HG03342 (cell line): ENCODE measurements at regions not wholly inside any gene's neighbourhood (a gene's known extent, or its start where the extent isn't known, plus 50 kb on each side); places are given as distances from the start of the nearest gene placed in this dataset.

Experiments
- ATAC-seq: cut with Tn5 transposase; IDR thresholded peaks from one replicate; pipeline ENCODE4 v1.9.1; 2021; ENCODE audit warnings: mild to moderate bottlenecking, moderate library complexity; ENCODE audit not compliant: unreplicated experiment

- no peak for ATAC-seq
Observed at GRCh38 chr21:31503467-31503866, 156.0 kb upstream of the SOD1 start.

DNA sequence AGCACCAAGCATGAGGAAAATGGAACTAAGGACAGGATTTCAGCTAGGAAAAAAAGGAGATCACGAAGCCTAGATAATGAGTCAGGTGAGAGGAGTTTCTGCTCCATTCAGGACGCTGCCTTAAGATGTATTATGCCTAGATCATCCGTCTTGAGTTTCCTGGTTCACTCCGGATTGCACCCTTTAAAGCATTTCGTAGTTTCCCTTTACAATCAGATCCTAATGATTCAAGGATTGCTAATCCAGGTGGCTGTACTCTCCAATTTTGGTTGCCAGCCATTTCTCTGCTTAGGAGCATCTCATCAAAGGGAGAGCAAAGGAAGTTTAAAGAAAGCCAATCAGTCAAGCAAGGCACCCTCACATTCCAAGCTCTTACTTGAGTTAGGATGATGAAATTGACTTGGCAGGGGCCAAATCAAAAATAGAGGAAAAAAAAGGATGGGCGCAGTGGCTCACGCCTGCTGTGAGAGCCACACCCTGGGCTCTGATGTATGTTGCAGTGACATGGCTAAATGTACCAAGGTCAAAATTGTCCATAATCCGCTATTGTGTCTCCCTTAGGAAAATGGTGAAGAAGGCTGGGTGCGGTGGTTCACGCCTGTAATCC is 156.9 kb upstream of the SOD1 start:
- ATAC-seq = no peak

DNA sequence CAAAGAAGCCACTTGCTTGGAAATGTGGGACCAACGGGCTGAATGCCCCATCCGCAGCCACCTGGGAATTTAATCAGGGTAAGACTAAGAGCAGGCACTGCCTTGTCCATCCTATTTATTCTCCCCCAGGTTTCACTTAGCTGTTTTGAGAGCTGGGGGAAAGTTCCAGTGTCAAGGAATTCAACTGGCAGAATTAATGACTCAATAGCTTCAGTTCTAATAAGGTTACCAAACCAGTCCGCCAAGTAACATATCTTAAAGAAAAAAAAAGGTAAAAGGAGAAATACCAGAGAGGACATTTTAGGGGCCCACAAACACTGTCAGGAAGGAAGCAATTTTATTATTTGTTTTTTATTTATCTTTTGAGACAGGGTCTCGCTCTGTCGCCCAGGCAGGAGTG is 157.6 kb upstream of the SOD1 start:
- ATAC-seq = no peak

DNA sequence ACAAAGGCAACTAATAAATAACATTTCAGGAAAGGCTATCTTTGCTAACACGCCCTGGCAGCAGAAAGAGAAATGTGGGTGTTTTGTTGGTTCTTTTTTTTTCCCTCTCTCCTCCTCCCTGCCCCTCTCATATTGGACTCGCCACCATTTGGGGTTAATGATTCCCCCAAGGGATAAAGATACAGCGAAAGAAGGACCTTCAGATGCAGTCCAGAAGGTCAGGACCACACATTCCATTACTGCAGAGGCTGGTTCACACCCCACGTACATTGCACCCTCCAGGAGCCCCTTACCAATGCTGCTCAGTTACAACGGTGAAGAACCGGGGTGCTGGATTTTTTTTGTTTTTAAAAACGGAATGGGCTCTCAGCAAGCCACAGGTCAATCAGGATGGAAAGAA is 156.9 kb upstream of the TIAM1 start:
- no peak for ATAC-seq

GRCh38 chr21:31500071-31500470 is 156.0 kb upstream of the TIAM1 start:
- no peak for ATAC-seq

DNA sequence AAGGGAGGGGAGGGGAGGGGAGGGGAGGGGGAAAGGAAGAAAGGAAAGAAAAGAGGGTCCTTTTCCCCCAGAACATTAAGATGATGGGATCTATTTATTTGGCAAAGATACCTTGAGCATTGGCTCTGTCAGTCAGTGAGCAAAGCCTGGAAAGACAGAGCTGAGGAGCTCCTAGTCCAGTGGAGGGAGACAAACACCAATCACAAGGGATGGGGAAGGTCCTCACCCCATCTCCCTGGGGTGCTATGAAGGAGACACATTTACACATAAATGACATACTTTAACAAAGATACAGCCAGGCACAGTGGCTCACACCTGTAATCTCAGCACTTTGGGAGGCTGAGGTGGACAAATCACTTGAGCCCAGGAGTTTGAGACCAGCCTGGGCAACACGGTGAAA is 154.9 kb upstream of the TIAM1 start:
- no peak for ATAC-seq

DNA sequence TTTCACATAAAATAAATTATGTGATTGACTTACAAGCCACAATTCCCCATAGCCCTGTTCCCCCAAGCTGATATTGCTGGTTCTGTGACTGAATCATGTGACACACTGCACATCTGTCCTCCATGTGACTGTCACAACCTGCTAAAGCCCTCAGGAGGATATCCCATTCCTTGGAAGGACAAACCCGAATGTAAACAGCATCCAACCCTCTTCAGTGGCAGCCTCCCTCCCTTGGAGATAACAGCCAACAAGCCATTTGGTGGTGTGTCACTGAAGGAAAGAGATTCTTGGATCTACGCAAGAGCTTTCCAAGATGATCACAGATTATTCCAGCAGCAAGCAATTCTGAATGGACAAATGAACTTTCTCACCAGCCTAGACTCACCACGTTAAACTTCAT is 153.9 kb upstream of the TIAM1 start:
- no peak for ATAC-seq

GRCh38 chr21:31493350-31493880 is 149.4 kb upstream of the TIAM1 start:
- no peak for ATAC-seq

GRCh38 chr21:31491617-31492016 is 147.6 kb upstream of the TIAM1 start:
- no peak for ATAC-seq

DNA sequence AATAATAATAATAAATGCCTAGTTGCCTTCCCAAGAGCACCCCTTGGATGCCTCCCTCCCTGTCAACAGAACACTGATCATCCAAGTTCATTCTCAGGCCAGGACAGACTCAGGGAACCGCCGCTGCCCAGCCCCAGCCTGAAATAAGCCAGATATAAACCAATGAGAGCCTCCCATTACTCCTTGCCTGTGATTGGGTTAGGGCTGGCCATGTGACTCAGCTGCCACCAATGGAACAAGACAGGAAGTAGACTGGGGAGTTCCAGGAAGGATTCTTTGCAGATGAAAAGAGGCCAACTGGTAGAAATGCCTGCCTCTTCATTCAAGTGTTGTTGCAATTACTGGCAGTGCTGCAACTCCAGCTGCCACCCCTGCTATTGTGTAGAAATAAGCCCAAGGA is 146.4 kb upstream of the TIAM1 start:
- no peak for ATAC-seq

DNA sequence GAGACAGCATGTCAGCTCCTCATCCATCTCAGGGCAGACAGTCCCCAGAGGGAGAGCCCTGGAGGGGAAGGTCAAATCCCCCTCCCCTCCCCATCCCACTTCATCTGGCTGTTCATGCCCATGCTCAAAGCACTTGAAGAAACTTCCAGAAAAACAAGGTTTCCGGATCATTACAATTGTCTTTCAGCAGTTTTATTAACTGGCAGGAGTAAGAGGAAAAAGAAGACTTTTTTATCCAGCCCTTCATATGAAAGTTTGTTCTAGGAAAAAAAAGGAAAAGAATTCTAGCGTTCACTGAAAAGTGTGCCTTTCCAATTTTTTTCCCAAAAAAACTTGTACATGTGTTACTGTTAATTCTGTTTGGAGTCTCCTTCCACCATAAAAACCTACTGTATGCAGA is 145.7 kb upstream of the TIAM1 start:
- no peak for ATAC-seq

DNA sequence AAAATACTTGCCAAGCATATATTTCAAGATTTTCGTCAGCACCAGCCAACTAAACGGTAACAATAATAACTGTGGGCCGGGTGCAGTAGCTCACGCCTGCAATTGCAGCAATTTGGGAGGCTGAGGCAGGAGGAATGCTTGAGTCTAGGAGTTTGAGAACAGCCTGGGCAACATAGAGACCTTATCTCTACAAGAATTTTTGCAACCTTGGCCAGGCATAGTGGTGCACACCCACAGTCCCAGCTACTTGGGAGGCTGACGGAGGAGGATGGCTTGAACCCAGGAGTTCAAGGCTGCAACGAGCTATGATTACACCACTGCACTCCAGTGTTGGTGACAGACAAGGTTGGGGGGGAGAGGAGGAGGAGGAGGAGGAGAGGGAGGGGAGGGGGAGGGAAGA is 145.0 kb upstream of the TIAM1 start:
- ATAC-seq = no peak

- no peak for ATAC-seq
Observed at GRCh38 chr21:31484219-31484618, 140.2 kb upstream of the TIAM1 start.

DNA sequence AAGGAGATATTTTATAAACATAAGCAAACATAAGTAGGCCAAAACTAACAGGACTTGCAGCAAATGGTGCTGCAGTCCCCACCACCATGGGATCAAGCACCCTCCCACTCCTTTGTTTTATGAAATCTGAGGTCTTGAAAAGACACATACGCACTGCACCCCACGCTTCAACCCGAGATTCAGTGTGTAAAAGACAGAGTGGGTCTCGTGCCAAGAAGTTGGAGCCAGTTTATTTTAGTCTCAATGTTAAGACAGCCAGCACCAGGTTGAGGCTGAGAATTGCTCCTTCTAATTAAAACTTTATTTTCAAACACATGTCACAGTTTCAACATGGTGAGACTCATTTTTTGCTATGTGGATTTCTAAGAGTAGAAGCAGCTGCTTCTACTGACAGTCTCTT is 139.1 kb upstream of the TIAM1 start:
- no peak for ATAC-seq

DNA sequence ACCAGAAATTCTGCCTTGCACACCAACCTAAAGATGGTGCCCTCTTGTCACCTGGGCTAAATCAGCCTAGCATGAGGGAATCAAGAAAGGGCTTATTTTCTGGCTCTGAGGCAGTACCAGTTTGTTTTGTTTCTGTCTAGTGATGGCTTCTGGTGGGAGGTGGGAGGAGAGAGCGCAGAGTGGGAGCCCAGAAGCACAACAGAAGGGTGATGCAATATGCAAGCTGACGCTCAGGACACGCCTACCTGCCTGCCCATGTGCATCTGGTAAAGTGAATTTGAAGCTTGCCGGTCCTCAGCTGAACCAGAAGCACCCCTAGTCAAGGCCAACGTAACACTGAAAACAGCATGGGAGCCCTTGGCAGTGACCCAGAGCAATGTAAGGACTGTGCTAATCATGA is 138.4 kb upstream of the TIAM1 start:
- no peak for ATAC-seq

DNA sequence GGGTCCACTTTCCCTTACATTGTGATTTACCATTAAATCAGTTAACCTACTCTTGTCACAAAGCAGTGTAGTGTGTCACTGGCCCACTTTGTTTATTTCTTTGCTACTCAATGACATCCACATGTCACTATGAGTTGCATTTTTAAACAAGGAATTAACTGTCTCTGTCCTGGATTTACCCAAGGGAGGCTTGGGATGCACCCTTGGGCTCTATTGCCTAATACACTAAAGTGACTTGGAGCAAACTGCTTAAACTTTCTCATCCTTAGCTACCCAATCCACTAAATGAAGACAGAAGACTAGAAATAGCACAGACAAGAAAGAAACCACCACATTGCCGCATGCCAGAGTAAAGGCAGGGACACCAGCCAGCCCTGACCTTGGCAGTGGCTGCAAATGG is 136.2 kb upstream of the TIAM1 start:
- no peak for ATAC-seq

DNA sequence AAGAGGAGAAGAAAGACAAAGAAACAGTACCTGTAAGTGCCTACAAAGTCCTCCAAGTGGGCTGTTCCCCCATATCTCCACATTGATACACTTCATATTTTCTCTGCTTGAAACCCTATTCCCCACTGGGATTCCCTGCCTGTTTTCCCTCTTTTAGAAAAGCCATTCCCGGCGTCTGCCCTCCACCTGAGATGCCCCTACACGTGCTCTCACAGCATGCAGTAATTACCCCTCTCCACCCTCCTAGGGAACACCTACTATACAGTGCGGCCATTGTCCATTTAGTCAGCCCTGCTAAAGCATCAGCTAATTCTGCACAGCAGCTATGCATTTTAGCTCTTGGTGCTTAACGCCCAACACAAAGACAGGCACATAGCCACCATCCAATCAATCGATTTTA is 135.7 kb upstream of the TIAM1 start:
- ATAC-seq = no peak

- ATAC-seq = no peak
Observed at GRCh38 chr21:31479222-31479621, 135.2 kb upstream of the TIAM1 start.

GRCh38 chr21:31476263-31477022 is 132.4 kb upstream of the TIAM1 start:
- ATAC-seq = no peak

DNA sequence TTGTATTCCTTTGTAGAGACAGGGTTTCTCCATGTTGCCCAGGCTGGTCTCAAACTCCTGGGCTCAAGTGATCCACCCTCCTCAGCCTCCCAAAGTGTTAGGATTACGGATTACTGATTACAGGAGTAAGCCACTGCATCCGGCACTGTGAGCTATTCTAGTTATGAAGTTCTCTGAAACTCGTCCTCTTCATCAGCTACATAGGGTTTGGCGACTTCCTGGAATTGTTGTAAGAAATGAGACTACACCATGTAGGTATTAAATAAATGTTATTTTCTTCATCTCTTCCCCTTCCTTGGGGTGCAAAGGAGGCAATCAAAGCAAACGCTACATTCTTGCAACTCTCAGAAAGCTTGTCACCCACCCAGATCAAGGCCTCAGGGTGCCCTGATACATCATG is 131.2 kb upstream of the TIAM1 start:
- no peak for ATAC-seq

DNA sequence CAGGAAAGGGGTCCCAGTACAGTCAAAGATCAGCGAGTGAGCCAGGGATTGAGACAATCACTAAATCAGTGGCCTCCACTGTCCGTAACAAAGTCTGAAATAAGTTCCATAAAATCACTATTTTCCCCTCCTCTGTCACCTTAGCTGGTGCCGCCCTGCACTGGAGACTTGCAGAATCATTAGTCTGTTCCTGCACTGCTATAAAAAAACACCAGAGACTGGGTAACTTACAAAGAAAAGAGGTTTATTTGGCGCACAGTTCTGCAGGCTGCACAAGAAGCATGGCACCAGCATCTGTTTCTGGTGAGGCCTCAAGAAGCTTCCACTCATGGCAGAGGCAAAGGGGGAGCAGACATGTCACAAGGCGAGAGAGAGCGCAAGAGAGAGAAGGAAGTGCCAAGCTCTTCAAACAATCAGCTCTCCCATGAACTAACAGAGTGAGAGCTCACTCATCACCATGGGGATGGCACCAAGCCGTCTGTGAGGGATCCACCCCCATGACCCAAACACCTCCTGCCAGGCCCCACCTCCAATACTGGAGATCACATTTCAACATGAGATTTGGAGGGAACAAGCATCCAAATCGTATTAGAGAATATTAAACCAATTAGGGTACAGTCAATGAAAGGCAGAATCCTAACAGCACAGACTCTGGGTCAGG is 129.8 kb upstream of the TIAM1 start:
- ATAC-seq = no peak

GRCh38 chr21:31471865-31472264 is 127.8 kb upstream of the TIAM1 start:
- ATAC-seq = no peak
